K562 (cell line): ENCODE measurements at regions not wholly inside any gene's neighbourhood (a gene's known extent, or its start where the extent isn't known, plus 50 kb on each side); places are given as distances from the start of the nearest gene placed in this dataset.

Source experiments
- CHD7 ChIP-seq: fragments of 200-600 bp; sonication (generic); IDR thresholded peaks from one replicate; pipeline ENCODE4 v1.6.1; 2012; ENCODE audit warnings: mild to moderate bottlenecking, low read depth, low read length, inconsistent platforms
- ETS1 ChIP-seq: conservative IDR thresholded peaks from 2 replicates; pipeline ENCODE4 v1.6.1; 2011; ENCODE audit warnings: low read depth, mild to moderate bottlenecking, low read length; ENCODE audit not compliant: control insufficient read depth
- NEUROD1 ChIP-seq: fragments of 150-350 bp; IDR thresholded peaks from 2 replicates; pipeline ENCODE4 v1.6.1; 2014; ENCODE audit warnings: borderline replicate concordance, low read length, low read depth; ENCODE audit not compliant: partially characterized antibody
- PRDM10 ChIP-seq: fragments of 450-650 bp; IDR thresholded peaks from 2 replicates; pipeline ENCODE4 v1.6.1; 2018; ENCODE audit not compliant: partially characterized antibody
- PRPF4 ChIP-seq: fragments of 200-400 bp; formaldehyde crosslinking; IDR thresholded peaks from one replicate; pipeline ENCODE4 v1.6.1; 2017; ENCODE audit warnings: low read length, low read depth, mild to moderate bottlenecking; ENCODE audit not compliant: insufficient read depth, poor library complexity, severe bottlenecking
- SMAD3 ChIP-seq: fragments of 450-650 bp; formaldehyde crosslinking; conservative IDR thresholded peaks from 2 replicates; pipeline ENCODE4 v1.4.0; 2020; ENCODE audit warnings: mild to moderate bottlenecking
- ZNF282 ChIP-seq: sonication (generic); formaldehyde crosslinking; IDR thresholded peaks from 2 replicates; pipeline ENCODE4 v1.8.1; 2023; ENCODE audit warnings: missing genetic modification reagents

GRCh38 chr1:87720561-87720960 lies 391.9 kb downstream of the LMO4 start (continued):
- no peak for TF ChIP-seq CHD7
- TF ChIP-seq ZNF282 (CRISPR knock-in tag) = no peak
- TF ChIP-seq SMAD3 (CRISPR knock-in tag) = no peak
- TF ChIP-seq ETS1 = no peak
- TF ChIP-seq NEUROD1 = no peak
- no peak for TF ChIP-seq PRDM10
- no peak for TF ChIP-seq PRPF4
